GM19238 (cell line): ENCODE measurements at regions not wholly inside any gene's neighbourhood (a gene's known extent, or its start where the extent isn't known, plus 50 kb on each side); places are given as distances from the start of the nearest gene placed in this dataset.

ENCODE experiments used
- DNase-seq: peaks from one replicate; pipeline ENCODE4 v3.0.0; 2011; ENCODE audit warnings: low spot score; ENCODE audit not compliant: insufficient read length

DNA sequence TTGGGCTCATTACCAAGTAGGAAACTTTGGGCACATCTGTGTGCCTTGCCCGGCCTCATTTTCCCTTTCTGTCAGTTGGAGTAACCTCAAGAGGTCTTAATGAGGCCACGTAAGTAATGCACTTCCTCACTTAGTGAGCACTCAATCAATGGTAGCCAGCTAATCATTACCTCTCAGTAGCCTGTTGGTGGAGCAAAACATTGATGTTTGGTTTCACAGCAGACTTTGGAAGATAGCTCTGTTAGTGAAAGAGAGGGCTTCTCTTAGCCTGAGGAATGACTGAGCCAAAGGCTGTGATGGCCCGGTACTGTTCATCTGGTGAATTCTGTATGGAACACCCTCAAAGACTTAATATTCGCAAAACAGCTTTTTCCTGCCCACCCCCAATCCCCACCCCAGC, 55.9 kb upstream of the ID4 start:
- DNase-seq, result no peak

DNA sequence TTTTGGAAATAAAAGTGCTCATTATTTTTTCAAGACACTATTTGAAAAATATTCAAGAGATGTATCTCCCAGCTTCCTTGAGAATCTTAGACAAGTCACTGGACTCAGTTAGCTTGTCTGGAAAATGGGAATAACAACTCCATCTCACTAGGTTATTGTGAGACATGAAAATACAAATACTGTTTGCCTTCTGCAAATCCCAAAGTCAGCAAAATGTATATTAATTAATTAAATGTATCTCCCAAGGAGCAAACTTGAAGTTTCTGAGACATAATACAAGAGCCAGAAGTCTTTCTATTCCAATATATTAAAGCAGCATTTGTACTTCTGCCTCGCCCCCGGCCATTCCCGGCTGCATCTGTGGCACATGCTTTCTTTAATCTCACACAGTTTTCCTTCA, 54.6 kb upstream of the ID4 start:
- DNase-seq, result no peak
